Fibroblast of mammary gland (primary cell): ENCODE measurements at regions not wholly inside any gene's neighbourhood (a gene's known extent, or its start where the extent isn't known, plus 50 kb on each side); places are given as distances from the start of the nearest gene placed in this dataset.

Source experiments
- DNase-seq: peaks from one replicate; pipeline ENCODE4 v3.0.0-alpha.2; 2010; ENCODE audit warnings: low read depth
- H3K4me3 ChIP-seq: 2 replicates; pipeline ENCODE4 v1.5.1; 2011; ENCODE audit warnings: low read depth, mild to moderate bottlenecking, low read length, moderate library complexity; ENCODE audit not compliant: control insufficient read depth
- CTCF ChIP-seq: conservative IDR thresholded peaks from 2 replicates; pipeline ENCODE4 v1.5.1; 2011; ENCODE audit warnings: low read depth, low read length, inconsistent platforms; ENCODE audit not compliant: control insufficient read depth, insufficient read depth

GRCh38 chr14:94888121-94888520 is 118.2 kb upstream of the GSC start:
- no peak for TF ChIP-seq CTCF
- H3K4me3 ChIP-seq, result no peak overlapping the region
- no peak for DNase-seq

GRCh38 chr14:94887591-94887990 is 117.7 kb upstream of the GSC start:
- no peak for DNase-seq
- no peak for TF ChIP-seq CTCF
- no peak overlapping the region for H3K4me3 ChIP-seq

GRCh38 chr14:94886931-94887330 is 117.0 kb upstream of the GSC start:
- TF ChIP-seq CTCF, result no peak
- H3K4me3 ChIP-seq, result no peak overlapping the region
- DNase-seq, result no peak

GRCh38 chr14:94885481-94886155 is 115.7 kb upstream of the GSC start:
- no peak for DNase-seq
- TF ChIP-seq CTCF, result no peak
- no peak overlapping the region for H3K4me3 ChIP-seq

GRCh38 chr14:94884616-94885230 is 114.8 kb upstream of the GSC start:
- DNase-seq, result no peak
- H3K4me3 ChIP-seq, result no peak overlapping the region
- no peak for TF ChIP-seq CTCF

GRCh38 chr14:94882401-94882800 is 112.5 kb upstream of the GSC start:
- TF ChIP-seq CTCF, result no peak
- no peak for DNase-seq

More at GRCh38 chr14:94882401-94882800, 112.5 kb upstream of the GSC start:
- no peak overlapping the region for H3K4me3 ChIP-seq
